Thyroid gland (tissue), 4 donors: ENCODE measurements at regions not wholly inside any gene's neighbourhood (a gene's known extent, or its start where the extent isn't known, plus 50 kb on each side); places are given as distances from the start of the nearest gene placed in this dataset.
"Not testable (repeated sequence)": the region's sequence is repeated elsewhere in the genome, so short reads cannot be mapped to it uniquely, and the experiment has no call there.

Experiments used
- CTCF ChIP-seq, 6 experiments: fragments of 200-600 bp in 3 of 6; fragments of 450-650 bp in 3 of 6; sonication (generic) in 3 of 6; IDR thresholded peaks; one replicate each; pipeline ENCODE4 v1.5.1; 2016 to 2019; ENCODE audit warnings: antibody characterized with exemption in 6 of 6, mild to moderate bottlenecking in 2 of 6, inconsistent platforms in 1 of 6, moderate library complexity in 1 of 6
- POLR2A ChIP-seq, 2 donors: fragments of 450-650 bp; IDR thresholded peaks; one replicate each; pipeline ENCODE4 v1.6.1; 2017; ENCODE audit warnings: antibody characterized with exemption in 2 of 2, mild to moderate bottlenecking in 2 of 2, moderate library complexity in 1 of 2

- not testable (repeated sequence) for TF ChIP-seq CTCF, POLR2A (IDR thresholded peaks at IDR 0.05)
These were observed 207.6 kb downstream of the DEPDC1B start for GRCh38 chr5:60492358-60492757.
